ENCODE measurements at regions not wholly inside any gene's neighbourhood (a gene's known extent, or its start where the extent isn't known, plus 50 kb on each side); places are given as distances from the start of the nearest gene placed in this dataset.

DNA sequence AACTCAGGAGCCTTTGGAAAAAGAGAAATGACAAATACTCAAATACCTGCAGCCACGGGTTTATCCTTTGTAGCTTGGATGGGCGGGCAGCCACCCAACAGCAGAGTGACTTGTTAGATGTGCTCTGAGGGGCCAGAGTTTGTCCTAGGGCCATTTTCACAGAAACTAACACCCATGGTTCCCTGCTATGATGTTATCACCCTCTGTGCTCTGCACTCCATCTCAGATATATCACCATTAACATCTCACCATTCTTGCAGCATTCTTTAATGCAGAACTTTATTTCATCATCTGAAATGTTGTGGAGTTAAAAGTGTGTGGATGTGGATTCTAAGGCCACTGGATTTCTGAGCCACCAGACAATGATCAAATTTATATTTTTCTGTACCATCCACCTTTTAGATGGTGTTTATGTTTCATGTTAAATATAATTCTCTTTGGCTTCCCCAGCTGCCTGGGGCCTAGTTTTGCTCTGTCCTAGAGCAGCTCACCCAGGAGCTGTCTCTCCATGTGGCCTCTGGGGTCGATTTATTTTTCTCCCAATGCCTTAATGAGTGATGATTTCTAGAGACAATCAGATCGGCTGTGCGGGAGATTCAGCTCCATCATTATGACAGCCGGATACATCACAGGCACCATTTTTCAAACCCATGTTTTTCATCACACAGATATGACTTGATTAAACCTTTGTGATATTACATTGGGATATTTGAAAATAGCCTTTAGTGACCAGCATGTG, 380.8 kb downstream of the BCOR start:
- DNase-seq (ENCODE audit: low spot score, unreplicated experiment) = no peak
- no peak for TF ChIP-seq CTCF (IDR thresholded peaks at IDR 0.05; ENCODE audit: unreplicated experiment)
- Mint-ChIP-seq H3K27ac (no peak overlapping the region), H3K9me3 (ENCODE audit: low read depth) (peaks cover 4% of the 10 kb centered on the region), H3K36me3 (ENCODE audit: insufficient read depth) (no peaks in the 10 kb centered on the region), H3K4me3 (ENCODE audit: low read depth) (no peak overlapping the region), H3K4me1 (ENCODE audit: low read depth) (peaks cover 2% of the 10 kb centered on the region), H3K27me3 (peaks cover 32% of the 10 kb centered on the region)

DNA sequence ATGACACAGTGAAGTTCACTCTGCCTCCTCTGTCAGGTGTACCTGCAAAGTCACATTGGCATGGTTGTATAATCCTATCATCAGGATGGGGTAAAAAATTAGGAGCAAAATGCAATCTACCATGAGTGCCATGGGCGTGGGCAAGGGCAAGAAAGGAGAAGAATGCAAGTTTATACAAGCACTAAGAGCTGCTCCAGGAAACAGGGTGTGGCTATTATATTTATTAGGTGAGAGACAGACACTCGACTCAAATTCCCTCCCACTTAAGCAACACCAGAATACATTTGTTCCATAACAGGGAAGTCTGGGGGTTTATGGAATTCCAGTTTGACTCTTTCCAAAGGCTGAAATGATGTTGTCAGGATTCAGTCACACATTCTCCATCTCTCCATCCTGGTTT, 378.8 kb downstream of the BCOR start:
- H3K27me3 Mint-ChIP-seq = peaks cover 46% of the 10 kb centered on the region
- no peaks in the 10 kb centered on the region for H3K36me3 Mint-ChIP-seq (ENCODE audit: insufficient read depth)
- peaks cover 3% of the 10 kb centered on the region for H3K9me3 Mint-ChIP-seq (ENCODE audit: low read depth)
- TF ChIP-seq CTCF (IDR thresholded peaks at IDR 0.05; ENCODE audit: unreplicated experiment) = no peak
- peaks cover 3% of the 10 kb centered on the region for H3K4me1 Mint-ChIP-seq (ENCODE audit: low read depth)
- no peak overlapping the region for H3K4me3 Mint-ChIP-seq (ENCODE audit: low read depth)
- DNase-seq (ENCODE audit: low spot score, unreplicated experiment) = no peak
- no peak overlapping the region for H3K27ac Mint-ChIP-seq

GRCh38 chrX:39720945-39721344, 376.8 kb downstream of the BCOR start:
- peaks cover 46% of the 10 kb centered on the region for H3K27me3 Mint-ChIP-seq
- no peak for TF ChIP-seq CTCF (IDR thresholded peaks at IDR 0.05; ENCODE audit: unreplicated experiment)
- H3K27ac Mint-ChIP-seq = no peak overlapping the region
- peaks cover 3% of the 10 kb centered on the region for H3K9me3 Mint-ChIP-seq (ENCODE audit: low read depth)
- H3K4me1 Mint-ChIP-seq (ENCODE audit: low read depth) = peaks cover 12% of the 10 kb centered on the region
- H3K4me3 Mint-ChIP-seq (ENCODE audit: low read depth) = no peak overlapping the region
- no peak for DNase-seq (ENCODE audit: low spot score, unreplicated experiment)
- H3K36me3 Mint-ChIP-seq (ENCODE audit: insufficient read depth) = no peaks in the 10 kb centered on the region

- H3K4me1 Mint-ChIP-seq (ENCODE audit: low read depth) = peaks cover 12% of the 10 kb centered on the region
- H3K36me3 Mint-ChIP-seq (ENCODE audit: insufficient read depth) = no peaks in the 10 kb centered on the region
- H3K27me3 Mint-ChIP-seq = peaks cover 50% of the 10 kb centered on the region
- DNase-seq (ENCODE audit: low spot score, unreplicated experiment) = no peak
- no peak for TF ChIP-seq CTCF (IDR thresholded peaks at IDR 0.05; ENCODE audit: unreplicated experiment)
- H3K27ac Mint-ChIP-seq = no peak overlapping the region
- no peak overlapping the region for H3K4me3 Mint-ChIP-seq (ENCODE audit: low read depth)
- H3K9me3 Mint-ChIP-seq (ENCODE audit: low read depth) = peaks cover 3% of the 10 kb centered on the region
Observed at GRCh38 chrX:39721566-39722279, 376.0 kb downstream of the BCOR start.

GRCh38 chrX:39724544-39724943, 373.2 kb downstream of the BCOR start:
- peaks cover 65% of the 10 kb centered on the region for H3K27me3 Mint-ChIP-seq

More at GRCh38 chrX:39724544-39724943, 373.2 kb downstream of the BCOR start:
- no peak overlapping the region for H3K27ac Mint-ChIP-seq
- no peak for DNase-seq (ENCODE audit: low spot score, unreplicated experiment)
- no peak overlapping the region for H3K4me3 Mint-ChIP-seq (ENCODE audit: low read depth)
- peaks cover 12% of the 10 kb centered on the region for H3K4me1 Mint-ChIP-seq (ENCODE audit: low read depth)
- no peak for TF ChIP-seq CTCF (IDR thresholded peaks at IDR 0.05; ENCODE audit: unreplicated experiment)
- H3K36me3 Mint-ChIP-seq (ENCODE audit: insufficient read depth) = no peaks in the 10 kb centered on the region
- H3K9me3 Mint-ChIP-seq (ENCODE audit: low read depth) = peaks cover 3% of the 10 kb centered on the region
